A673 (cell line): ENCODE measurements at regions not wholly inside any gene's neighbourhood (a gene's known extent, or its start where the extent isn't known, plus 50 kb on each side); places are given as distances from the start of the nearest gene placed in this dataset.

Experiments used
- BruUV-seq: library from RNA; stranded (reverse); fragments of 400-500 nt; replicated peaks from 2 replicates; lab custom pipeline; 2021; lab: Mats Ljungman, UMichigan
- CTCF ChIA-PET: fragments of 300-600 bp; sonication (Branson Sonifier 250); formaldehyde crosslinking; loops from one replicate; lab custom pipeline; 2022; ENCODE audit warnings: antibody characterized with exemption; lab: Charles Lee
- POLR2A ChIA-PET: fragments of 300-600 bp; sonication (Branson Sonifier 250); formaldehyde crosslinking; loops from one replicate; lab custom pipeline; 2022; ENCODE audit warnings: antibody characterized with exemption; ENCODE audit not compliant: low non-redundant PET; lab: Charles Lee
- DNase-seq: peaks from one replicate; pipeline ENCODE4 v3.0.0-alpha.2; 2015; ENCODE audit warnings: low spot score
- H3K27ac ChIP-seq: fragments of 200-600 bp; sonication (generic); 2 replicates; pipeline ENCODE4 v1.5.1; 2016; ENCODE audit warnings: mixed run types, low read depth, mild to moderate bottlenecking, mixed read lengths, antibody characterized with exemption, low read length; ENCODE audit not compliant: poor library complexity, severe bottlenecking
- H3K27me3 ChIP-seq: fragments of 200-600 bp; sonication (generic); replicated peaks from 2 replicates; pipeline ENCODE4 v1.6.1; 2017; ENCODE audit warnings: mixed run types, low read depth, mild to moderate bottlenecking, mixed read lengths, antibody characterized with exemption, low read length; ENCODE audit not compliant: insufficient read depth, poor library complexity
- H3K36me3 ChIP-seq: fragments of 200-600 bp; sonication (generic); 2 replicates; pipeline ENCODE4 v1.6.1; 2016; ENCODE audit warnings: mixed run types, mild to moderate bottlenecking, mixed read lengths, antibody characterized with exemption, low read length; ENCODE audit not compliant: insufficient read depth, poor library complexity, severe bottlenecking
- H3K4me1 ChIP-seq: fragments of 200-600 bp; sonication (generic); 2 replicates; pipeline ENCODE4 v1.6.1; 2017; ENCODE audit warnings: mixed run types, mild to moderate bottlenecking, mixed read lengths, antibody characterized with exemption, low read length; ENCODE audit not compliant: insufficient read depth, poor library complexity, severe bottlenecking
- H3K4me3 ChIP-seq: fragments of 200-600 bp; sonication (generic); 2 replicates; pipeline ENCODE4 v1.5.1; 2016; ENCODE audit warnings: low read depth, mixed run types, mild to moderate bottlenecking, mixed read lengths, low read length; ENCODE audit not compliant: poor library complexity, severe bottlenecking
- H3K9me3 ChIP-seq: fragments of 200-600 bp; sonication (generic); 2 replicates; pipeline ENCODE4 v1.6.1; 2016; ENCODE audit warnings: mixed run types, low read depth, mild to moderate bottlenecking, mixed read lengths, antibody characterized with exemption, low read length; ENCODE audit not compliant: poor library complexity, severe bottlenecking
- EZH2 ChIP-seq: fragments of 200-600 bp; sonication (generic); IDR thresholded peaks from 2 replicates; pipeline ENCODE4 v1.6.1; 2017; ENCODE audit warnings: borderline replicate concordance, low read depth, mild to moderate bottlenecking, mixed read lengths, antibody characterized with exemption, low read length; ENCODE audit not compliant: poor library complexity, severe bottlenecking
- intact Hi-C: fragments of 100-400 bp; cut with micrococcal nuclease; formaldehyde crosslinking; loops from one replicate; pipeline ENCODE4 v1.10.0; 2022; ENCODE audit not compliant: unreplicated experiment
- TF ChIP-seq, protein P1 (sequence below): fragments of 300-800, 200-600 bp; sonication (generic); conservative IDR thresholded peaks from 2 replicates; pipeline ENCODE4 v1.5.1; 2017; ENCODE audit warnings: low read depth, mild to moderate bottlenecking, antibody characterized with exemption, low read length, moderate library complexity, mixed read lengths

DNA sequence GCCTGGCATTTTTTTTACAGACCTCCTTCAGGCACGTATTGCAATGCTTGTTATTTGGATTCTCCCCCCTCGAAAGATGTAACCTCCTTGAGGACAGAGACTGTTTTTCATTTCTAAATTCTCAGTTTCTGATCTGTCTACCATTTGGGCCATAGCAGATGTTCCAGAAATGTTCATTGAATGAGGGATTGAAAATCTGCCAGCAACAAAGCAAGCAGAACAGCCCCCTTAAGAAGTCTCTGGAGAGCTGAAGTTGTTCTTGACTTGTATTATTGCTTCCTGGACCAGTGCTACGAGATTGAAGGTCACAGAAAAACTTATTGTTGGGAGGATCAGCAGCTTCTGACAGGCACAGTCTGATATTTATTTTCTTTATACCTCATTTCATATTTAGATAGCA lies 355.5 kb downstream of the EPHA4 start:
- Histone ChIP-seq H3K27me3 (no peaks in the 10 kb centered on the region), H3K36me3 (no peaks in the 10 kb centered on the region), H3K9me3 (no peaks in the 10 kb centered on the region), H3K27ac (no peak overlapping the region), H3K4me1 (no peaks in the 10 kb centered on the region), H3K4me3 (no peak overlapping the region)
- no peak for DNase-seq
- BruUV-seq, result no TSS peak
- CTCF ChIA-PET, result no interaction called here
- POLR2A ChIA-PET, result no interaction called here
- no peak for TF ChIP-seq EZH2
- TF ChIP-seq, protein P1, sequence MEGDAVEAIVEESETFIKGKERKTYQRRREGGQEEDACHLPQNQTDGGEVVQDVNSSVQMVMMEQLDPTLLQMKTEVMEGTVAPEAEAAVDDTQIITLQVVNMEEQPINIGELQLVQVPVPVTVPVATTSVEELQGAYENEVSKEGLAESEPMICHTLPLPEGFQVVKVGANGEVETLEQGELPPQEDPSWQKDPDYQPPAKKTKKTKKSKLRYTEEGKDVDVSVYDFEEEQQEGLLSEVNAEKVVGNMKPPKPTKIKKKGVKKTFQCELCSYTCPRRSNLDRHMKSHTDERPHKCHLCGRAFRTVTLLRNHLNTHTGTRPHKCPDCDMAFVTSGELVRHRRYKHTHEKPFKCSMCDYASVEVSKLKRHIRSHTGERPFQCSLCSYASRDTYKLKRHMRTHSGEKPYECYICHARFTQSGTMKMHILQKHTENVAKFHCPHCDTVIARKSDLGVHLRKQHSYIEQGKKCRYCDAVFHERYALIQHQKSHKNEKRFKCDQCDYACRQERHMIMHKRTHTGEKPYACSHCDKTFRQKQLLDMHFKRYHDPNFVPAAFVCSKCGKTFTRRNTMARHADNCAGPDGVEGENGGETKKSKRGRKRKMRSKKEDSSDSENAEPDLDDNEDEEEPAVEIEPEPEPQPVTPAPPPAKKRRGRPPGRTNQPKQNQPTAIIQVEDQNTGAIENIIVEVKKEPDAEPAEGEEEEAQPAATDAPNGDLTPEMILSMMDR, result no peak
- intact Hi-C loops, result no loop called here

DNA sequence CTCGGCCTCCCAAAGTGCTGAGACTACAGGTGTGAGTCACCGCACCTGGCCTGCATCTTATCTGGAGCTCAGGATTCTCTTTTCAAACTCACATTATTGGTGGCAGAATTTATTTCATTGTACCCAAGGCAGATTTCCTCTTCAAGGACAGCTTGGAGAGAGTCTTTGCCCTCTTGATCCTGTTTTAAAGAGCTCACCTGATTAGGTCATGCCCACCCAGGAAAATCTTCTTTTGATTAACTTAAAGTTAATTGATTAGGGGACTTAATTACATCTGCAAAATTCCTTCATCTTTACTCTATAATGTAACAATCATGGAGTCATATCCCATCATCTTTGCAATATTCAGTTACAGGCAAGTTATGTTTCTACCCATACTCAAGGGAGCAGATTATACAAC lies 346.4 kb downstream of the EPHA4 start:
- Histone ChIP-seq H3K36me3 (no peaks in the 10 kb centered on the region), H3K27ac (no peak overlapping the region), H3K4me3 (no peak overlapping the region), H3K9me3 (no peaks in the 10 kb centered on the region), H3K27me3 (no peaks in the 10 kb centered on the region), H3K4me1 (no peaks in the 10 kb centered on the region)
- intact Hi-C loops, result no loop called here
- no TSS peak for BruUV-seq
- no peak for DNase-seq
- TF ChIP-seq, protein P1, result no peak
- TF ChIP-seq EZH2, result no peak
- CTCF ChIA-PET, result no interaction called here
- POLR2A ChIA-PET, result no interaction called here

DNA sequence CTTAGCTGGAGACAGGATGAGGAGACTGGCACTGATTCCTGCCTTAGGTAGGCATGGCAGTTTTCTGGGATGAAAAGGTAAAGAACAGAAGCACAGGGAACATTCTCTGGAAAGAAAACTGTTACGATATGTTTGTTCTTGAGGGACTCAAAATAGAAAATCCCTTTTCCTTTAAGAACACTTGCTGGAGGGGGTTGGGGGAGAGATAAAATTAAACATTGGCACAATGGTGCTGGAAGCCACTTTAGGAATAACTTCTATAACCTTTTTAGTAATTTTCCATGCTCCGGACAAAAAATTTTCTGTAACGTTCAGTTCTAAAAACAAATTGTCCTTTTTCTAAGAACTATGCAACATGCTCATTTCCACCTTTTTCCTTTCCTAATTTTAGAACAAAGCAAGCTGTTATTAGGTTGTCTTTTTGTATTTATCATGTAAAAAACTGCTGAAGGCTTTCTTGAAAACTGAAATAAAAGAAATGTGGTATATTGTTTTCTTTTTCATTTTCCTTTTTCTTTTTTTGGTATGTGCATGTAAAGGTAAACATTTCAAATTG lies 343.8 kb downstream of the EPHA4 start:
- no peaks in the 10 kb centered on the region for H3K27me3 ChIP-seq
- TF ChIP-seq, protein P1, result no peak
- no peak for TF ChIP-seq EZH2
- no TSS peak for BruUV-seq
- ChIA-PET POLR2A (interaction anchor here (0.6 kb wide), 1 partner anchor 91 kb away, joined by 3 read pairs; no protein-coding TSS in a partner anchor), CTCF (no interaction called here)
- DNase-seq, result no peak
- H3K36me3 ChIP-seq, result no peaks in the 10 kb centered on the region
- no peak overlapping the region for H3K4me3 ChIP-seq
- no peak overlapping the region for H3K27ac ChIP-seq
- intact Hi-C loops, result no loop called here
- H3K9me3 ChIP-seq, result no peaks in the 10 kb centered on the region
- H3K4me1 ChIP-seq, result no peaks in the 10 kb centered on the region
